Superior temporal gyrus (tissue), 1 donor: ENCODE measurements at regions not wholly inside any gene's neighbourhood (a gene's known extent, or its start where the extent isn't known, plus 50 kb on each side); places are given as distances from the start of the nearest gene placed in this dataset.
"Not testable (repeated sequence)": the region's sequence is repeated elsewhere in the genome, so short reads cannot be mapped to it uniquely, and the experiment has no call there.

Experiments used
- DNase-seq: peaks from one replicate; pipeline ENCODE4 v3.0.0-alpha.2; 2016; ENCODE audit errors: extremely low spot score

DNA sequence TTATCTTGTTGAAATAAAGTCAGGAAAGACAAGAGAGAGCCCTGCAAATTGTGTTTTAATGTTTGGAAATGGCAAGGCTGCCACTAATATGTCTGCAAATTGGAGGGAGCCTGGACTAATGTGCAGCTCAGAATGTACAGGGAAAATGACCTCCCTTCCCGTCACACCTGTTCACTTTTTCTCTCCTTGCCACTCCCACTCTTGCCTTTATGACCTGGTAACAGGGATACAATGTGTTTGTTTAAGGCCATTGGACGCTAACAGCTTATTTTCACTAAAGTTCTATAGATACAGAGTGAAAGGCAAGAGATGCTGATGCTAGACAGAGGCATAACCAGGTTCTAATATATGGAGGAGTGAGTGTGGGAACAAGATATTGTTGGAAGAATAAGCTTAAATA is 203.9 kb downstream of the RAB38 start:
- DNase-seq = no peak

DNA sequence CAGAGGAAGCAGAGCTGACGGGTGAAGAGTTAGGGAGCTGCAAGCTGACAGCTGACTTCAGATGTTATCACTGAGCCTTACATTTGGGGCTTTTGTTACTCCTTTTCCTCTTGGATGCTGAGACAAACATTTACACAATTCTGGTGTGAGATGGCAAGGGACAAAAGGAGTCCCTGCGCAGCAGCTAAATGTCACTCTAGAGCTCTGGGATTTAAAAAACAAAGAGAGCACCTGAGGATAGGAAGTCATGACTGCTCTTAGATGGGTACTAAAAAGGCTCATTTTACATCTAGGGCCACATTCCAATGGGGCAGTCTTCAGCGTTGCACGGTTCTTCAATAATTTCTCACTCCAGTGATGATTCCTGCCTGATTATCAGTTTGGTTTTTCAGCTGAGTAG is 204.5 kb downstream of the RAB38 start:
- no peak for DNase-seq

DNA sequence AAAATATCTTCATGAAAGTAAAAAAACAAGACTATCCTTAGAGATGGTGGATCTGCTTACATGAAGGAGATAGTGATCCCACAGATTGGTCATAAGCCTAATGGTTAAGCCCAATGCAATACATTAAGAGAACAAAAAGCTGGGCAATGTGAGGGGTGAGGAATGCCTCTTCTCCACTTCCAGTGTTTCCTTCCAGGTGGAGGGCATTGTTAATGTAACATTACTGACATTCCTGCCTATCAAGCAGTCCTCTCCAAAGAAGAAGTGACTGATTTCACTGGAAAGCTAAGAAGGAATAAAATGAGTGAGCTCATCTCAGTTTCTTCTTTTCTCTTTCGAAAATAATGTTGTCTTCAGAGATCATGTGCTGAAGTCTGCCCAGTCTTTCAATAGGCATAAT is 207.8 kb downstream of the RAB38 start:
- no peak for DNase-seq

GRCh38 chr11:87966694-87967093 is 208.5 kb downstream of the RAB38 start:
- DNase-seq = no peak

DNA sequence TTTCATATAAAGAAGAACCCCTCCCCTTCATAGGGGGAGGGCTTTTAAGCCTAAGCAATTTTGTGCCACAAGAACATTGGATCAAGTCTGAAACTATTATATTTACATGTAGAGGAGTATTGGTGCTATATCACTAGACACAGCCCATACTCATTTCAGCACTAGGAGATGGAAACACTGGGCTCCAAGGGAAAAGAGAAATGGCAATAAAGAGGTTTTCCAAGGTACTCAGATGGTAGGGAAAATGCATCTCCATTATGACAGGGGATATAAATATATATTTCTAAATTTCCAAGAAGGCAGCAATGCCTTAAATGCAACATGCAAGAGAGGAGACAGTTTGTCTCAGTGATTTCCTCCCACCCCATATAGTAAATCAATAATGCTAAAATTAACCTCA is 209.0 kb downstream of the RAB38 start:
- no peak for DNase-seq

GRCh38 chr11:87961606-87962005 is 213.6 kb downstream of the RAB38 start:
- DNase-seq = no peak

- DNase-seq = no peak
These were observed 217.3 kb downstream of the RAB38 start for GRCh38 chr11:87957961-87958360.

GRCh38 chr11:87954476-87954875 is 220.8 kb downstream of the RAB38 start:
- DNase-seq = no peak

GRCh38 chr11:87942786-87943185 is 232.5 kb downstream of the RAB38 start:
- DNase-seq = no peak

GRCh38 chr11:87934182-87934581 is 241.1 kb downstream of the RAB38 start:
- DNase-seq = no peak

DNA sequence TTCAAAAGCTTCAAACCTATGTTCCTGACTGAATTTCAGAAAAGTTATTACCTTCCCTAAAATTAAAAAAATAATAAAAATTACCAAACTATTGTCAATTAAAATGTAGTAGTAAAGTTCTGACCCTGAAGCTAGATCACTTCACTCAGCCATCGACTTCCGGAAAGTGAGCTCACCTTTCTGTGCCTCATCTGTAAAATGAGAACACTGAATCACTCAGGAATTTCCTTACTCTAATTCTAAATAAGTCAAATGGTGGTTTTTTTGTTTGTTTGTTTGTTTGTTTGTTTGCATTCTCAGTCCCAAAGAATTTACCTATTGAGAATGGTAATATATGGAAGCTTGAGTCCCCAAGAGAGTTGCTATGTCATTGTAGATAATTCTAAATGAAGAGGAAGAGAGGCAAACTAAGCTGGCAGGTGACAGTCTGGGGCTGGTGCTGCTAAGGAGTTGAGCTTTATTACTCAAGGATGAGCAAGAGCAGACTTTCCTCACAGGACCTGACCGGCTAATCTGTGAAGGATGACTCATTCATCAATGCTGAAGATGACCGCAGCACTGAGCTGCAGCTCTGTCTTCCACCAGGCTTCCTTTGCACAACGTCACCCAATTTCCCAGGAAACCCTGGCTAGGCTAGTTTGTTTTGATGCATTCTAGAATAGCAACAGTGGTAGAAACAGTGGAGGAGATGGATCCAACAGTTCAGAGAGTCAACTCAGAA is 248.8 kb downstream of the RAB38 start:
- no peak for DNase-seq

DNA sequence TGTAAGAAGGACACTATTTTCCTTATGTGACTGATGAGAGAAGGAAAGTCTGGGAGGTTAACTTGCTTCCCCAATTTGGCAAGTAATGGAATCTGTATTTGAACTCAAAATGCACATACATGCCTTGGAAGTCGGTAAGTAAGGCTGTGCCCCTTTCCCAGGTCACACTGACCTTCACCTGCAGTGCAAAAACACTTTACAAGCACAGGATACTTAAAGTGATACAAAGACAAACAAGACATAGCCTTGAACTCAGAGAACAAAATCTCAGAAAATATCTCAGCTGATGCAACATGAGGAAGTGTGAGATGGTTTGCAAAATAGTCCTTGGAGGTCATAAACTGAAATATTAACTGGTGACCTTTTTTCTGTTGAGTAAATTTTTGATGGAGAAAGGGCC is 251.1 kb downstream of the RAB38 start:
- DNase-seq = no peak

DNA sequence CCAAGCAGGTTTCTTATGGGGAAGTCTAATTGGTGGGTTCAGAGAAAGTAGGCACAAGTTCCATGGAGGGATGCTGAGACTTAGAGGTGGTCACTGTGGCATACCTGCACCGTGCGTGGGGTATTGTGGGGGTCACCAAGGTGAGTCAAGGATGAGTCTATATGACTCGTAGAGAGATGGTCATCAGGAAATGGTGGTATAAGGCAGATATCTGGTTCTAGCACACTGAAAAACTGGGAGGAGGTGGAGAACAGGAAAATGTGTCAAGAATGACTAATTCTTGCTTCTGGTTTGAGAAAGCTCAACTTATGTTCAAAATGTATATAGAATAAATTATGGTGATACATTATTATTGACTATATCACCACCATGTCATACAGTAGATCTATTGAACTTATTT is 258.1 kb downstream of the RAB38 start:
- no peak for DNase-seq

DNA sequence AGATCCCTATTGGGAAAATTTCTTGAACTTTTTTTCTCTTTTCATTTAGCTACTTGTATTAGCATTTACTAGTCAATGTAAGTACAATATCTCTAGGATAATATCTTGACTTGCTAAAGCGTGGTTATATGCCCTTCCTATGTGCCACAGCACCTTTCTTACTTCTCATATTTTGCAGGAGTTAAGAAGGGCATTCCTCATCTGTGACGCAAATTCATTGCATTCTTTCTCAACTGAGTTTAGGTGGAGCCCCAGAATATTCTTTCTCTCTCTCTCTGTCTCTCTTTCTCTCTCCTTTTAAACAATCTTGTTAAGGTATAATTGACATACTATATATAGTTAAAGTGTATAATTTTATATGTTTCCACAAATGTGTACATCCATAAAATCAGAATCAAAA is 266.1 kb downstream of the RAB38 start:
- no peak for DNase-seq

DNA sequence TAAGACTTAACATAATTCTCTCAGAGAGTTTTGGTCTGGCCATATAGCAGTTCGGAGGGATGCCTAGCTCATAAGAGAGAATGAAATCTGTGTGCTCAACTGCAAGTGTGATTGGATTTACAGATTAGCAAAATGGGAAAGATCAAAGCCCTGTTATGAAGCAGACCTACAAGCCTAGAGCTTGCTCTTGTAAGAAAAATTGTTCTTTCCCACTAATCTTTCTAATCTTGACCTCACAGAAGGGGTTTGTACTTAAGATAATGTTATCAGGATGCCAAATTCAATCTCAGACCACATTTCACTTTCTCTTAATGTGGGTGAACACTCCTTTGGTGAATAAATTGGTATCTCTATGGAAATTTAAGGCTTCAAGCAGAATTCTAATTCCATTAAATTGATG is 267.2 kb downstream of the RAB38 start:
- no peak for DNase-seq

DNA sequence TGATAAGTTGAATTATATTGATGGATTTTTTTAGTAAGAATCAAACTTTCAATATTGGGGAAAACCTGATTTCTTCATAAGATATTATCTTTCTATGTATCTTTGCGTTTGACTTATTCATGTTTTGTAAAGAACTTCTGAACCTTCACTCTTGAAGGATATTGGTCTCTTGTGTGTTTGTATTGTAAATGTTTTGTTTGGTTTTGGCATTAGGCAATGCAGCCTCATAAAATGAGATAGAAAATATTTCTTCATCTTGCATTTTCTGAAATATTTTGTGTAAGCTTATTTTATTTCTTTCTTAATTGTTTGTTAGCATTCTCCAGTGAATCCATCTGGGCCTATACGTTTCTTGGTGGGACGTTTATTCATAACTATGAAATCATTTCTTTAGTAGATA is 271.9 kb downstream of the RAB38 start:
- DNase-seq = no peak

- DNase-seq = no peak
These were observed 273.9 kb downstream of the RAB38 start for GRCh38 chr11:87901341-87901740.

DNA sequence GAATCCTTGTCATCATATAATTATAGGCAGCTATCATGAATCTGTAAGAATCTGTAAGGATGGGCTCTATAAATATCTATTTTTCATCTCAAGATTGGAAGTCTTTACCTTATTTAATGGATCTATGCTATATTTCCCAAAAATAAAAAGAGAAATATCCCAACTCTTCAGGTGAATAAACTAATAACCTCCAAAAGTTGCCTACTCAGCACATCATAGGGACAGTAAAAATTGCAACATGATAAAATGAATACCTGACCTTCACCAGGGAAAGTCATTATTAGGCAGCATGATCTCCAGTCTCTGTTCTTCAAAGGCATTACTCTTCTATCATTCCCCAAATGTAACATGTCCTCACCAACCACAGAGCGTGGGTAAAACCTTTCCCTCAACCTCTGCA is 277.3 kb downstream of the RAB38 start:
- no peak for DNase-seq

GRCh38 chr11:87897071-87897470 is 278.2 kb downstream of the RAB38 start:
- DNase-seq = no peak

GRCh38 chr11:87894961-87895360 is 280.3 kb downstream of the RAB38 start:
- no peak for DNase-seq

- no peak for DNase-seq
These were observed 283.0 kb downstream of the RAB38 start for GRCh38 chr11:87892291-87892690.

GRCh38 chr11:87889126-87889525 is 286.1 kb downstream of the RAB38 start:
- no peak for DNase-seq

DNA sequence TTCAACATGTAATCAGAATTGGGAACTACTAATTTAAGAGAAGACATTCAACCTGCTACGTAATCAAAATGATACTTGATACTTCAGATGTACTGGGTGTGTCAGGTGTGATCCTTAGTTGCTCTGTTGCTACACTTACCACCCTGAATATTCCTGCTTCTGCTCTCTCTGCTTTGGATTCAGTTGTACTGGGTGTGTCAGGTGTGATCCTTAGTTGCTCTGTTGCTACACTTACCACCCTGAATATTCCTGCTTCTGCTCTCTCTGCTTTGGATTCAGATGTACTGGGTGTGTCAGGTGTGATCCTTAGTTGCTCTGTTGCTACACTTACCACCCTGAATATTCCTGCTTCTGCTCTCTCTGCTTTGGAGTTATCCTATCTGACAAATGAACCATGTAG is 290.2 kb downstream of the RAB38 start:
- DNase-seq = not testable (repeated sequence)

DNA sequence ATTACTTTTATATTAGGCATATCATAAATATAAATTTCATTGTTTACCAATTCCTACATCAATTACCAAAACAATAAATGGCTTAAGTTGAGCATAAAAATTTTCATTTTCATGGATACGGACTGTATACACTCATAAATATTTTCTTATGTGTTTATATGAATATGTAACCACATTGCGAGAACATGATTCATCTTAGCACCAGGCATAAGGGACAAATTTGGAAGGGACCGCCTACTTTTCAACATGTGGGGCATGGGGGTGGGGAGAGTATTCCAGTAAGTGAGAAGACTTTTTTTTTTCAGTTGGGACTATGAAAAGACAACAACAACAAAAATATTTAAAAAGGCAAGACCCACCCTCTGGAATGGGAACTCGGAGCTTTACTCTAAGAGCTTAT is 296.1 kb downstream of the RAB38 start:
- no peak for DNase-seq
